Esophagus mucosa (tissue), 1 donor: ENCODE measurements at regions not wholly inside any gene's neighbourhood (a gene's known extent, or its start where the extent isn't known, plus 50 kb on each side); places are given as distances from the start of the nearest gene placed in this dataset.
"Not testable (repeated sequence)": the region's sequence is repeated elsewhere in the genome, so short reads cannot be mapped to it uniquely, and the experiment has no call there.

Experiments
- ATAC-seq: fragments of 200-7000 bp; cut with Tn5 transposase; one replicate; pipeline ENCODE4 v1.9.1; 2020
- donor health status: DM: yes; HTN: yes; CAD: no.

GRCh38 chr2:2653231-2653630, 322.2 kb upstream of the MYT1L start:
- ATAC-seq = no peak

DNA sequence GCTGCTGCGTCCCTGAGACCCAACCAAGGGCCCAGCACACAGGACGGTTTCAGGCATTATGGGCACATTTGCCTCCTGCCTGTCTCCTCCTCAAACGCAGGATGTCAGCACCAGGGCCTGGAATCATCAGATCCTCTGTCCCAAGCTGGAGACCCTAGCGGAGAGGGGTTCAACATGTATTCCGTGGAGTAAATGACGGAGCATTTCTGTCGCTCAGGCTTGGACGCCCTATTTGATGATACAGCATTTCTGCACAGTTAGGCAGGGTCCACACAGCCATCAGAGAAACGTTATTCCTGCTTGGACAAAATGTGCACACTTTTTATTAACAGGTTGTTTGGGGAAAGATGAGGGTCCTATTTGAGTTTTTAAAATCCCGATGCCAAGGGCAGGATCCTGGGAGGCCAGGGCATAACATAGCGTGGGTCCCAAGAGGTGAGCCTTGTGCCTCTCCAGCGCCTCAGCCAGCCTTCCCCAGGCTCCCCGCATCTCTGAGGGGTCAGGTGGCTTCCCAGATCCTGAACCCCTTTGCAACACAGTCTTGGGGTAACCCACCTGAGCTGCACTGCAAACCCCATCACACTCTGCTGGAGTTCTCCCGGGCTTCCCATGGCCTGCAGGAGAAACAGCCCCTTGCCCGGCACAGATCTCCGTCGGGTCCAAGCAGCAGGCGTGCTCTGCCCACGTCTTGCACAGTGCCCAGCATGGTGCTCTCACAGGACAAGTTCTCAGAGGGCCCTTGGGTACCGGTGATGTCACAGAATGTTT, 319.7 kb upstream of the MYT1L start:
- no peak for ATAC-seq

DNA sequence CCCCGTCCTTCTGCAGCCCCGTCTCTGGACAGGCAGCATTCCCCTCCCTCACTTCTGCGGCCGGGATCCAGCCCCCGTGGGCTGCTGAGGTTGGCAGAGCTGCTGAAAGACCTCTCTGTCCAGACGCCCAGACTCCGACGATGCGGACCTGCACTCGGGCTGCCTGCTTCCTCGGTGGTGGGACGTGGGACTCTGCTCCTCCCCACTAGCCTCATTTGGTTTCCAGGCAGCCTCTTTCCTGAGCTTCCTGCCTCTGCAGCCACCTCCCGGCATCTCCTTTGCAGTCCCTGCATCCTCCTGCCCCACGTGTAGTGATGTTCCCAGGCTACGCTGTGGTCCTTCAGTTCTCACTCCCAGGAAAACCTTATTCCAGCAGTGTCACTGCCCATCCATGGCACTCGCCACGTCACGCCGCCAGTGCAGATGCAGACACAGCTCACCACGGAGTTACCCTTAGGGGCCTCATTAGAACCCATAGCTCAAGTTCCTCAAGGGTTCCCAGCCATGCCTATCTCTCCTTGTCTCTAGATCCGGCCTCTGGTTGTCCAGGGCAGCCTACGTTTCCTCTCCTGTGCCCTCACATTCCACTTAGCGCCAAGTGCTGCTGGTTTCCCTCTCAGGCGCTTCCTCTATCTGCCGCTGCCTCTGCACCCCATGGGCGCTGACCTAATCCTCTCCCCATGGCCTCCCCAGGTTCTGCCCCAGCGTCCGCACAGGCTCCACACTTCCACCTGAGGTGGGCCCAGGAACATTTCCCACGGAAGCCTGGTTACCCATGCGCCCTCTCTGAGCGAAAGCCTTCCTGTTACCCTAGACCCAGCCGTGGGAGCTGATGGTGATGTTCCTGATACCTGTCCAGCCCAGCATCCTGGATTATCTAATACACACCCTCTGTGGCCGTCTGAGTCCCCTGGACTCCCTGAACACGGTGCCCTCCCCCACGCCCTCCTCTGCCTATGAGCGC, 318.3 kb upstream of the MYT1L start:
- no peak for ATAC-seq

GRCh38 chr2:2648094-2648493, 317.0 kb upstream of the MYT1L start:
- no peak for ATAC-seq

GRCh38 chr2:2647141-2647541, 316.1 kb upstream of the MYT1L start:
- peak; percentile 98 for ATAC-seq

- peak; percentile 60 for ATAC-seq
These were observed 315.5 kb upstream of the MYT1L start for GRCh38 chr2:2646433-2647051.

DNA sequence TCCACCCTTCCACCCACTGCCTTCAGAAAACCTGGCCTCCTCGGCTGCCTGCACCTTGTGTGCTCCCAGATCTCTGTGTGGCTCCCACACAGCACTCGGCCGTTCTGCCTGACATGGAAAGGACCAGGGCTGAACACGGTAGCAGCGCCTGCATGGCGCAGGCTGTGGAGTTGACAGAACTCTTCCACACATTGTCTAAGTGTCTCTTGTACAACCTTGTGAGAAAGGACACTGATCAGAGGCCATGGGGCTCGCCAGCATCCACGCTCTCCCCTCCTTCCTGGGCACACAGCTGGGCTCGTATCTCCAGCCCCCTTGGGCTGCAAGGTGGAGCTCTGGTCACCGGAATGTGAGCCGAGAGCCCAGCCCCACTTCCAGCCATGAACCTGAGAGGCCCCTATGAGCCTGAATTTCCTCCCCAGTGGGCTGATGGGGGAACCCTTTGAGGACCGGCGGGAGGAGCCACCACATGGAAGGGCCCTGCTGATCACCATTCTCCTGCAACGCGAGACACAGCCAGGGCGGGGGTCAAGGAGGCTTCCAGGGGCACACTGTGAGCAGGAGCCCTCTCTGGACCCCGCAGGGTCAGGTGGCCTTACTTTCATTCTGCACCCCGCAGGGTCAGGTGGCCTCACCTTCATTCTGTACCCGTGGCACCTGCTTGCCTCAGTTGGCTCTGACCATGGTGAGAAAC, 314.2 kb upstream of the MYT1L start:
- ATAC-seq = no peak

DNA sequence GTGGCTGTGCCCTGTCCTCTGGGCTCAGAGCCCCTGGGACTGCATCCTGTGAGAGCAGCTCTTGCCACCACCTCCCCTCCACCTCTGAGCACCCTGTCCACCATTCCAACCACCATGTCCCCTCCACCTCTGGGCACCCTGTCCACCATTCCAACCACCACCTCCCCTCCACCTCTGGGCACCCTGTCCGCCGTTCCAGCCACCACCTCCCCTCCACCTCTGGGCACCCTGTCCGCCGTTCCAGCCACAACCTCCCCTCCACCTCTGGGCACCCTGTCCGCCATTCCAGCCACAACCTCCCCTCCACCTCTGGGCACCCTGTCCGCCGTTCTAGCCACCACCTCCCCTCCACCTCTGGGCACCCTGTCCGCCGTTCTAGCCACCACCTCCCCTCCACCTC, 313.7 kb upstream of the MYT1L start:
- not testable (repeated sequence) for ATAC-seq

- no peak for ATAC-seq
These were observed 313.0 kb upstream of the MYT1L start for GRCh38 chr2:2644040-2644439.

GRCh38 chr2:2642906-2643890, 312.1 kb upstream of the MYT1L start:
- ATAC-seq = no peak

DNA sequence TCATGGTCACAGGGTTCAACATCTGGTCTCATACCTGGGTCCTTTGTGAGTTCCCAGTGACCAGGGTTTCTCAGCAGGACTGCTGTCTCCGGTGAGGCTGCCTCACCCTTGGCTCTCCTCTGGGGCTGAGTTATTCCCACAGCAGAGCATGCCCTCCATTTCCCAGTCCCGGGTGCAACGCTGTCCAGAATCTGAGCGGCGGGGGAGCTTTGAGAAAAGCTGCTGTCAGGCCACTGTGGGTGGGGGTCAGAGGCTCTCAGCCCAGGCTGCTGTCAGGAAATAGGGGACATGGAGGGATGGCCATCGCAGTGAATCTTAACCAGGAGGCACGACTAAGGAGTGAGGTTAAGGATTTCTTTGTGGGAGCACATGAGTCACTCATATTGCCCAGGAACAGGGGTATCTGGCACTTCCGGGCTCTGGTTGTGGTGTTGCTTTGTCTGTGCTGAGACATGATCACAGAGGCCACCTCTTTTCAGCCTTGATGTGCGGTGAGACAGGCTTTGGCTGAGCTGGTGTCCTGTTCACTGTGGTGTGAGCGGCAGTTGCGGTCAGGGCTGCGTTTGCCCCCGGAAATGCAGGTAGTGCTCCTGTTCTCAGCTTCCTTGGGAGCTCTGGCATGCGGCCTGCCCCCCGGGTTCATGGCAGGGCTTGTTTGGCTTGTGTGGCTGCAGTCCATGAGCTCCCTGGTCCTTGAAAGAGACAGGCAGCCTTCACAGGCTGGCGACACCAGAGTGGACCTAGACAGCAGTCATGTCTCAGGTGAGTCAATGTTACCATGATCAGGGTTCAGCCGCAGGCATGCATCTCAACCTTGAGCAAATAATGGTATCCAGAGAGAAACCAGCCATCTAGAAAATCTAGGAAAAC, 310.7 kb upstream of the MYT1L start:
- ATAC-seq = no peak

- ATAC-seq = peak; percentile 67
These were observed 309.7 kb upstream of the MYT1L start for GRCh38 chr2:2640818-2641217.

GRCh38 chr2:2640371-2640770, 309.3 kb upstream of the MYT1L start:
- ATAC-seq = no peak

- no peak for ATAC-seq
These were observed 308.4 kb upstream of the MYT1L start for GRCh38 chr2:2639251-2640139.

DNA sequence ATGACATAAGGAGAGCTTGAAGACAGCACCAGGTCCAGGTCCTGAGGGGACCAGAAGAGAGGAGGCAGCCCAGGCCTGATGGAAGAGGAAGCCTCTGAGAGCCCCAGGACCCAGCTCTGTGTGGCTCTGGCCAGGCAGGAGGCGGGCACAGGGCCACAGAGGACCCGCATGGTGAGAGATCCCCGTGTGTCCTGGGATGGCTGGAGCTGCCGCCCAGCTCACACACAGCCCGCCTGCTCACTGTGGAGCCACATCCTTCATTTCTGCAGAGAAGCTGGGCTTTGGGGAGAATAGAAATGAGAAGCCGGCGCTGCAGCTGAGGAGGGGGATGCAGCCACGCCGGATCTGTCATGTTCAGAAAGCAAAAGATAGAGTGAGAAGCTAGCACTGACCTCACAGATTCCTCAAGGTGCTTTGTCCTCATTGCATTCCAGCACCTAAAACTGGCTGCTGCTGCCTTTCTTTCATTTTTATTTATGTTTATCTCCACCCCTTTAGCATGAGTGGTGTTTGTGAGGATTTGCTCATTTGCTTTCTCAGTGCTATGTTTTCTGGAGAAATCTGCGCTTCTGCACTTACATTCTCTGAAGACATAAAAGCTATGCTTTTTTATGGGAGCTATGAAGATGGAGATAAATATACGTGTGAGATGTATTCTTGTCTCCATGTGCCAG, 307.6 kb upstream of the MYT1L start:
- no peak for ATAC-seq

DNA sequence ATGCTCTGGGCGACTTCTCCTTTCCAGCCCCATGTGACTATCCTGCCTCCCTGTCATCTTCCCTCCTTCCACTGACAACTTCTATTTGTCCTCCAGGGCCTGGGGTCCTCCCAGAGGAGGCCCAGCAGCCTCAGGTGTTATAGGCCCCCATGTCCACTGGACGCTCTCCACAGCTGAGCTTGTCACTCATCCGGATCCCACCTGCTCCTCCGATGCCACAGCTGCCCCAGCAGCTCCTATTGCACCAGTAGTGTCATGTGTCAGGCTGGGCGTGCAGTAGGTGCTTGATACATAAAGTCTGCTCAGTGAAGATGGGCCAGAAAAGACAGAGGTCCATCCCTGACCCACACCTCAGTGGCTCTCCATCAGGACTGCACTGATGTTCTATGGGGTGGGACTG, 305.7 kb upstream of the MYT1L start:
- no peak for ATAC-seq

- ATAC-seq = no peak
These were observed 304.0 kb upstream of the MYT1L start for GRCh38 chr2:2635025-2635528.

DNA sequence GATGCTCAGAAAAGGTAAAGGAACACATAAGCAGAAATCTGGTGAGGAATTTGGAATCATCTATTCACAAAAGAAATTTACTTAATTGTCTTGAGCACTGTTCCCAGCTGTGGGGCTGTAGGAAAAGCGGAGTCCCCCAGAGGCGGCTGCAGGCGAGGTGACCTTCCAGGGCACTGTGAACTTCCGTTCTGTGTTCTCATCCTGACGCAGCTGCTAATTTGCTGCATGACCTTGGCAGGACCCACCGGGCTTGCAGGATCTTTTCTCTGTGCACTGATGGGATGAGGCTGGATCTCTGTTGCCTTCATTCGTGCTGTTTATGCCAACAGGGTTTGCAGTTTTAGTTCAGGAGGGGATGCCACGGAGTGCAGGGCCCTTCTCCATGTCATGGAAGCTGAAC, 301.9 kb upstream of the MYT1L start:
- ATAC-seq = no peak

DNA sequence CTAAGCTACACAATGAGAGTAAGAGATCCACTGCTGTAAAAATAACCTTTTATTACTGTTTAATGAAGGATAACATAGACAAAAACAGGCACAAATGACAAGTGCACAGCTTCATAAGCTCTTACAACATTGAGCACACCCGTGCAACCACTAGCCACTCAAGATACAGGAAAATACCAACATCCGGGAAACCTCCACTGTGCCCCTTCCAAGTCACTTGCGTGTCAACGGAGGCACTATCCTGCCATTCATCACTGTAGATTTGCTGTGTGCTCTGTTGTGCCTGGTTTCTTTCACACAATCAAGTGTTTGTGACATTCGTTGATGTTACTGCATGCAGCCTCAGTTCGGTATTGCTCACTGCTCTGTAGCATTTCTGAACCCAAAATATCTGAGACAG, 292.9 kb upstream of the MYT1L start:
- no peak for ATAC-seq
